Thoracic aorta (tissue), 2 donors: ENCODE measurements at regions not wholly inside any gene's neighbourhood (a gene's known extent, or its start where the extent isn't known, plus 50 kb on each side); places are given as distances from the start of the nearest gene placed in this dataset.

Source experiments
- ATAC-seq: fragments of 150-250 bp; one replicate; pipeline ENCODE4 v1.8.0; 2017; ENCODE audit warnings: low read depth; ENCODE audit not compliant: insufficient number of reproducible peaks, low FRiP score
- DNase-seq: peaks from one replicate; pipeline ENCODE4 v3.0.0-alpha.2; 2020; ENCODE audit warnings: low spot score
- H3K27ac ChIP-seq, 2 donors: fragments of 200-600 bp; sonication (generic); 1 replicate in 1 of 2; 2 replicates in 1 of 2; pipeline ENCODE4 v1.5.1; 2016; ENCODE audit warnings: mild to moderate bottlenecking in 2 of 2, moderate library complexity in 2 of 2
- H3K27me3 ChIP-seq: fragments of 200-600 bp; sonication (generic); replicated peaks from 2 replicates; pipeline ENCODE4 v1.6.0; 2016; ENCODE audit warnings: mild to moderate bottlenecking; ENCODE audit not compliant: insufficient read depth
- H3K36me3 ChIP-seq: fragments of 200-600 bp; sonication (generic); one replicate; pipeline ENCODE4 v1.5.1; 2016
- H3K4me1 ChIP-seq, 2 donors: fragments of 200-600 bp; sonication (generic); 1 replicate in 1 of 2; 2 replicates in 1 of 2; pipeline versions ENCODE4 v1.5.1 to v1.6.0; 2016; ENCODE audit warnings: low read depth in 2 of 2, mild to moderate bottlenecking in 1 of 2; ENCODE audit not compliant: control insufficient read depth in 1 of 2
- H3K4me3 ChIP-seq: fragments of 200-600 bp; sonication (generic); 2 replicates; pipeline ENCODE4 v1.5.1; 2016; ENCODE audit warnings: mild to moderate bottlenecking
- H3K9me3 ChIP-seq: fragments of 200-600 bp; sonication (generic); 2 replicates; pipeline ENCODE4 v1.5.1; 2016
- TF ChIP-seq, protein P1 (sequence below): fragments of 200-600 bp; sonication (generic); IDR thresholded peaks from one replicate; pipeline ENCODE4 v1.5.1; 2019; ENCODE audit warnings: antibody characterized with exemption

- ATAC-seq = no peak
- H3K27ac ChIP-seq = no peak overlapping the region
Observed at GRCh38 chr2:217263756-217264155, 403.9 kb upstream of the TNP1 start.

DNA sequence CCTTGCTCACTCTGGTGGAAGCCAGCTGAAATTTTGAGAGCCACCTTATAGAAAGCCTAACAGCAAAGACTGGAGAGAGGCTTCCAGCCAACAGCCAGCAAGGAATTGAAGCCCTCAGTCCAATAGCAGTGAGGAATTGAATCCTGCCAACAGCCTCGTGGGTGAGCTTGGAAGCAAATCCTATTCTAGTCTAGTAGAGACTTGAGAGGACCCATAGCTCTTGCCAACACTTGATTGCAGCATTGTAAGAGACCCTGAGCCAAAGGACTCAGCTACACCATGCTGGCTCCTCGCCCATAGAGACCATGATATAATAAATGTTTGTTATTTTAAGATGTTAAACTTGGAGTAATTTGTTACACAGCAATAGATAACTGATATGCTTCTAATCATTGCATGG, 403.0 kb upstream of the TNP1 start:
- no peaks in the 10 kb centered on the region for H3K9me3 ChIP-seq
- ATAC-seq (no peak), DNase-seq (no peak)
- H3K4me3 ChIP-seq = no peak overlapping the region
- H3K36me3 ChIP-seq = no peaks in the 10 kb centered on the region
- no peaks in the 10 kb centered on the region for H3K27me3 ChIP-seq
- no peak overlapping the region for H3K27ac ChIP-seq
- TF ChIP-seq, protein P1, sequence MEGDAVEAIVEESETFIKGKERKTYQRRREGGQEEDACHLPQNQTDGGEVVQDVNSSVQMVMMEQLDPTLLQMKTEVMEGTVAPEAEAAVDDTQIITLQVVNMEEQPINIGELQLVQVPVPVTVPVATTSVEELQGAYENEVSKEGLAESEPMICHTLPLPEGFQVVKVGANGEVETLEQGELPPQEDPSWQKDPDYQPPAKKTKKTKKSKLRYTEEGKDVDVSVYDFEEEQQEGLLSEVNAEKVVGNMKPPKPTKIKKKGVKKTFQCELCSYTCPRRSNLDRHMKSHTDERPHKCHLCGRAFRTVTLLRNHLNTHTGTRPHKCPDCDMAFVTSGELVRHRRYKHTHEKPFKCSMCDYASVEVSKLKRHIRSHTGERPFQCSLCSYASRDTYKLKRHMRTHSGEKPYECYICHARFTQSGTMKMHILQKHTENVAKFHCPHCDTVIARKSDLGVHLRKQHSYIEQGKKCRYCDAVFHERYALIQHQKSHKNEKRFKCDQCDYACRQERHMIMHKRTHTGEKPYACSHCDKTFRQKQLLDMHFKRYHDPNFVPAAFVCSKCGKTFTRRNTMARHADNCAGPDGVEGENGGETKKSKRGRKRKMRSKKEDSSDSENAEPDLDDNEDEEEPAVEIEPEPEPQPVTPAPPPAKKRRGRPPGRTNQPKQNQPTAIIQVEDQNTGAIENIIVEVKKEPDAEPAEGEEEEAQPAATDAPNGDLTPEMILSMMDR = no peak
- peaks cover 0 to 8% of the 10 kb centered on the region in 2 donors for H3K4me1 ChIP-seq

More at GRCh38 chr2:217263756-217264155, 403.9 kb upstream of the TNP1 start:
- Histone ChIP-seq H3K4me3 (no peak overlapping the region), H3K9me3 (no peaks in the 10 kb centered on the region), H3K4me1 (peaks cover 0 to 8% of the 10 kb centered on the region in 2 donors), H3K36me3 (no peaks in the 10 kb centered on the region), H3K27me3 (no peaks in the 10 kb centered on the region)
- DNase-seq = no peak
- TF ChIP-seq, protein P1 = no peak

DNA sequence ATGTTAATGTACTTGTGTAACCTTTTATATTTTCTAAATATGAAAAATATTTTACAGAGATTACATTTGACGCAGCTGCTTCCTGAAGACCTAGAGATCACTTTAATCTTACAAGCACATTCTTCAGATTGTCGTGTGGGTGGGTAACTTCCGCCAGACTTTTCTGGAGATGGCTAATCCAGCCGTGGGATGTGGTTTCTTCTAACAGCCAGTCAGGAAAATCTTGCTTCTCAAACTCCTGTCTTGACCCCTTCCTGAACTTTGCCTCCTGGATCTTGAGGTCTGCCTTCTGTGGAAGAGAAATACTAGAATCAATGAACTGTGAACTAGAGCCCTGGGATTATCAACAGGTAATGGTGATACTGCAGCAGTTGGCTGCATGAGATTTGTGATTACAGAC, 401.6 kb upstream of the TNP1 start:
- no peaks in the 10 kb centered on the region for H3K9me3 ChIP-seq
- DNase-seq (no peak), ATAC-seq (no peak)
- TF ChIP-seq, protein P1 = no peak
- peaks cover 0 to 8% of the 10 kb centered on the region in 2 donors for H3K4me1 ChIP-seq
- H3K4me3 ChIP-seq = no peak overlapping the region
- no peak overlapping the region for H3K27ac ChIP-seq
- no peaks in the 10 kb centered on the region for H3K36me3 ChIP-seq
- H3K27me3 ChIP-seq = no peaks in the 10 kb centered on the region

DNA sequence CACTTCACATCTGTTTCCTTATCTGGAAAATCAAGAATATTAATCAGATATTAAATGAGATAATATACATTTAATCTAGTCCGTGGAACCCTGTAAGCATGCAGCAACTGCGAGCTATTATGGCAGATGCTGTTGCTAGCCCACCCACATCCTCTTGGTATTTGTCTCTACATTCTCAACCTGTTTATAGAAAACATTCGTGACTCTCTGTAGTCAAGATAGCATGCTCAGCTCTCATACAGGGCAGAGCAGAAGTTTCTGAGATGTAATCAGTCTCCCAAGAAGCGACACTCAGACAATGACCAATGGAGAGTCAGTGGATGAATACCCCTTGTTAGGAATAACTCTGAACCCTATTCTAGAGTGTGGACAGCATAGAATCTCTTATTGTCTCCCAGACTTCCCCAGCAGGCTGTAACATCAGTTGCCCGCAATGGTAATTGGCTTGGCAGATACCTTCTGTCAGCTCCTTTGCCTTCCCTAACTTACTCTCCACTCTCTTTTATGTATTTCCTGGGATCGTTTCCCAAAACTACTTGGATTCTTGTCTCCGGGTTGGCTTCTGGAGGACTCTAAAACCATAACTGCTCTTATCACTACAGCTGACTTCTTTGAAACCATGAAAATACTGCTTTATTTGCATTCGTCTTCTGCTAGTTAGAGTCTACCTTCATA, 400.7 kb upstream of the TNP1 start:
- ATAC-seq = no peak
- H3K27ac ChIP-seq = no peak overlapping the region

GRCh38 chr2:217258170-217258569, 398.3 kb upstream of the TNP1 start:
- Histone ChIP-seq H3K9me3 (no peaks in the 10 kb centered on the region), H3K27ac (no peak overlapping the region), H3K27me3 (no peaks in the 10 kb centered on the region), H3K4me1 (peaks cover 0 to 8% of the 10 kb centered on the region in 2 donors), H3K36me3 (no peaks in the 10 kb centered on the region), H3K4me3 (no peak overlapping the region)
- DNase-seq = no peak
- TF ChIP-seq, protein P1 = no peak
- no peak for ATAC-seq

More for the DNA sequence above, 400.7 kb upstream of the TNP1 start:
- Histone ChIP-seq H3K9me3 (no peaks in the 10 kb centered on the region), H3K27me3 (no peaks in the 10 kb centered on the region), H3K4me3 (no peak overlapping the region), H3K4me1 (peaks cover 0 to 8% of the 10 kb centered on the region in 2 donors), H3K36me3 (no peaks in the 10 kb centered on the region)
- TF ChIP-seq, protein P1 = no peak
- no peak for DNase-seq
